ENCODE measurements at regions not wholly inside any gene's neighbourhood (a gene's known extent, or its start where the extent isn't known, plus 50 kb on each side); places are given as distances from the start of the nearest gene placed in this dataset.

- no peak for TF ChIP-seq EZH2 (IDR thresholded peaks at IDR 0.05)
- TF ChIP-seq FOXP2 (optimal IDR thresholded peaks at IDR 0.05; ENCODE audit: control extremely low read depth, extremely low read length, insufficient read depth), result no peak
- TF ChIP-seq POLR2AphosphoS5 (IDR thresholded peaks at IDR 0.05; ENCODE audit: borderline replicate concordance, low read depth, low read length), result no peak
Measured at GRCh38 chr14:101073598-101073965, 170.1 kb upstream of the RTL1 start.

Data from SK-N-MC (cell line).